ENCODE measurements at regions not wholly inside any gene's neighbourhood (a gene's known extent, or its start where the extent isn't known, plus 50 kb on each side); places are given as distances from the start of the nearest gene placed in this dataset.

DNA sequence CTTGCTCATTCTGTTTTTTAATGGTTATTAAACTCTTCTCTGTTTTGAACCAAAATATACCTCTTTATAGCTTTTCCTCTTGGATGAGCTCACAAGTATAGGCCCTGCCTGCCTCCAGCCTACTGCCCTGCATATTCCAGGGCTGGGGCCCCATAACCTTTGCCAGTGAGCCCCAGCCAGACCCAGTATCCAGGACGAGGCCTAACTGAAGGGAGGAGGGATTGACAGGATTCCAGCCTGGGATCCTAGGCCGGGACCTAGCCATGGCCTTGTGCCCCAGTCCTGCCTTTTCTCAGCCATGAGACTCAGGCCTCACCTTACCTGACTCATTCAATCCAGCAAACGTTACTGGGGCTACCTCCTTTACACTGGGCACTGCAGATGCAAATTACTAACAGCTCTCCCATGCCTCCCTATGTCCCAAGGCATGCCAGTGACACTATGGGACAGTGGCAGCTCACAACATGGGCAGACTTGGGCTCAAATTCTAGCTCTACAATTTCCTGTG is 159.2 kb downstream of the DDX1 start:
- H3K4me3 ChIP-seq: no peak overlapping the region
- H3K9me3 ChIP-seq: no peaks in the 10 kb centered on the region
- H3K36me3 ChIP-seq: no peaks in the 10 kb centered on the region
- H3K4me1 ChIP-seq: peaks cover 0 to 5% (median under 1%) of the 10 kb centered on the region in 4 donors
- ATAC-seq (ENCODE audit: low FRiP score in 2 of 2) (no peak), DNase-seq (peak in 1 of 2 donors; percentile 10)
- no peak for TF ChIP-seq POLR2AphosphoS5 (IDR thresholded peaks at IDR 0.05)
- TF ChIP-seq, protein P1, sequence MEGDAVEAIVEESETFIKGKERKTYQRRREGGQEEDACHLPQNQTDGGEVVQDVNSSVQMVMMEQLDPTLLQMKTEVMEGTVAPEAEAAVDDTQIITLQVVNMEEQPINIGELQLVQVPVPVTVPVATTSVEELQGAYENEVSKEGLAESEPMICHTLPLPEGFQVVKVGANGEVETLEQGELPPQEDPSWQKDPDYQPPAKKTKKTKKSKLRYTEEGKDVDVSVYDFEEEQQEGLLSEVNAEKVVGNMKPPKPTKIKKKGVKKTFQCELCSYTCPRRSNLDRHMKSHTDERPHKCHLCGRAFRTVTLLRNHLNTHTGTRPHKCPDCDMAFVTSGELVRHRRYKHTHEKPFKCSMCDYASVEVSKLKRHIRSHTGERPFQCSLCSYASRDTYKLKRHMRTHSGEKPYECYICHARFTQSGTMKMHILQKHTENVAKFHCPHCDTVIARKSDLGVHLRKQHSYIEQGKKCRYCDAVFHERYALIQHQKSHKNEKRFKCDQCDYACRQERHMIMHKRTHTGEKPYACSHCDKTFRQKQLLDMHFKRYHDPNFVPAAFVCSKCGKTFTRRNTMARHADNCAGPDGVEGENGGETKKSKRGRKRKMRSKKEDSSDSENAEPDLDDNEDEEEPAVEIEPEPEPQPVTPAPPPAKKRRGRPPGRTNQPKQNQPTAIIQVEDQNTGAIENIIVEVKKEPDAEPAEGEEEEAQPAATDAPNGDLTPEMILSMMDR (IDR thresholded peaks at IDR 0.05): no peak
- no peak for TF ChIP-seq POLR2A (IDR thresholded peaks at IDR 0.05)
- TF ChIP-seq EP300 (IDR thresholded peaks at IDR 0.05): no peak
- H3K27ac ChIP-seq: no peak overlapping the region
- H3K27me3 ChIP-seq: no peaks in the 10 kb centered on the region
- WGBS, 2 donors: 86 to 89% methylated on average over 3 of the region's 3 CpGs

DNA sequence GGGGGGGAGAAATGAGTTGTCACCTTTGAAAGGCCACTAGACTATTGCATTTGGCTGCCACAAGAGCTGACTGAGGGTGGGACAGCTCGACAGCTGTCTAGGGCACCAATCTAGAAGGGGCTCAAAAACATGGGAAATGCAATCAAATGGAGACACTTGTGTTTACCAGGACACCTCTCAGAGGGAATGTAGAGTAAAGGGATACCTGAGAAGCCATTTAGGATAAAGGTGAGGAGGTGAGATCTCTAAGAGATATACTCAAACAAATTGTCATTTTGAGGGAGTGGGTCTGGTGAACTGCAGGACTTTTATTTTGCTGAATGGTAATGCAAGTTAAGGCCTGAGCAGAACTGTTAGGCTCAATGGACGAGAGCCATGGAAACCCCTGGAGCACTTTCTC is 159.8 kb downstream of the DDX1 start:
- no peaks in the 10 kb centered on the region for H3K36me3 ChIP-seq
- TF ChIP-seq POLR2AphosphoS5 (IDR thresholded peaks at IDR 0.05) (no peak), EP300 (IDR thresholded peaks at IDR 0.05) (no peak), POLR2A (IDR thresholded peaks at IDR 0.05) (no peak)
- TF ChIP-seq, protein P1 (IDR thresholded peaks at IDR 0.05): no peak
- no peak overlapping the region for H3K4me3 ChIP-seq
- no peak overlapping the region for H3K27ac ChIP-seq
- H3K9me3 ChIP-seq: no peaks in the 10 kb centered on the region
- ATAC-seq (ENCODE audit: low FRiP score in 2 of 2): no peak
- no peaks in the 10 kb centered on the region for H3K4me1 ChIP-seq
- no peak for DNase-seq
- 77 to 90% methylated on average over 2 of the region's 2 CpGs for WGBS, 2 donors
- H3K27me3 ChIP-seq: no peaks in the 10 kb centered on the region

DNA sequence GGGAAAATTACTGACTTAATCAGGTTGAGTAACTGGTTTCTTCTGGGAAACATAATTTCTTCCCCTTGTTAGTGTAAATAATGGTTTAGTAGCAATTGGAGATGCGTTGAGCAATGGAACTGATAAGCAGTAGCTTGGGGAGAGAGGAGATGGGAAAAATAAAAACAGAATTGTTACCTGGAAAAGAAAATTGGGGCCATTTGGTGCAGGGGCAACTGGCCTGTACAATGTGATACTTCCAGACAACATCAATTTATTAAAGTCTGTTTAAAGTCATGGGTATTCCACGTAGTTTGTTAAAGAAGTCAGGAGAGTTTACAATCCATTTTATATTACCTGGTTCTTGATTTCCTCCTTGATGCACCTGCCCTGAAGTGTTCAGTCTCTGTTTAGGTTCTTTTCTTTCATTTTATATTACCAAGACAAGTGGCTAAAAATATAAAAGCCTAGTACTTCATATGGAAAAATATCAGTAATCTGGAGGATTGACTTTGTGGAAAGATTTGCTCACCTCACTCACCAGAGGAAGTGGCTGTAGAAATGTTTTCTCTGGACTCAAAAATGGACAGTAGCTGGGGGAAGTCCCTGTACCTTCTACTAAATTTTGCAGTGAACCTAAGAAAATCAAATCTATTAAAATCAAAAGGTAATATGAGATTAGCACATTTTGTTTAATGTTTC is 161.0 kb downstream of the DDX1 start:
- TF ChIP-seq, protein P1 (IDR thresholded peaks at IDR 0.05): no peak
- TF ChIP-seq POLR2AphosphoS5 (IDR thresholded peaks at IDR 0.05) (no peak), EP300 (IDR thresholded peaks at IDR 0.05) (no peak), POLR2A (IDR thresholded peaks at IDR 0.05) (no peak)

DNA sequence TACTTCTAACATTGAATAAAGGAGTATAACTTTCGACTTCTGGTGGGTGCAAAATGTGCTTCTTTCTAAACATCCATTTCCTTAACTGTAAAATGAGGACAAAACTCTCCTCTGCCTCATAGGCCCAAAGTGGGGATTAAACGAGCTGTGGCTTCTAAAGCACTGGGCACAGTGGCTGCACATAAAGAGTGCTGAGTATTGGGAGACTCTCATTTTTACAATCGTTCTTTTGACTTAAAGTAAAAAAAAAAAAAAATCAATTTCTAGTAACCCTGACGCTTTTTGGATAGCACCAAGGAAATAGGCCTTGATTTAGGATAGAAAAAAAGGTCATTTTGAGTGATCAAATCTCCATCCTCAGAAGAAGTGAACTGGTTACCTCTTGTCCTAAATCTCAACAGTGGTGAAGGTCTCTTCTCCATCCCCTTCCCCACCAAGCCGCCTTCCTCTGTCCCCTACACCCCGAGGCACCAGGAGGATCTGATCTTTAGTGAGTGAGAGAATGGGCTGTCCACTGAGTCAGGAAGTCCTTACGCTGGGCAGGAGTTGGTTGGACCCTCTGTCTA is 161.6 kb downstream of the DDX1 start:
- WGBS, 2 donors: 81 to 84% methylated on average over 7 of the region's 7 CpGs
- H3K9me3 ChIP-seq: no peaks in the 10 kb centered on the region
- ATAC-seq (ENCODE audit: low FRiP score in 2 of 2) (no peak), DNase-seq (no peak)
- H3K4me3 ChIP-seq: no peak overlapping the region
- no peaks in the 10 kb centered on the region for H3K27me3 ChIP-seq
- no peaks in the 10 kb centered on the region for H3K36me3 ChIP-seq
- TF ChIP-seq POLR2AphosphoS5 (IDR thresholded peaks at IDR 0.05): no peak
- TF ChIP-seq, protein P1 (IDR thresholded peaks at IDR 0.05): no peak
- TF ChIP-seq EP300 (IDR thresholded peaks at IDR 0.05): no peak
- no peak for TF ChIP-seq POLR2A (IDR thresholded peaks at IDR 0.05)
- H3K4me1 ChIP-seq: no peaks in the 10 kb centered on the region
- no peak overlapping the region for H3K27ac ChIP-seq

More for the DNA sequence above, 161.0 kb downstream of the DDX1 start:
- ATAC-seq (ENCODE audit: low FRiP score in 2 of 2): no peak
- no peaks in the 10 kb centered on the region for H3K27me3 ChIP-seq
- H3K36me3 ChIP-seq: no peaks in the 10 kb centered on the region
- H3K4me1 ChIP-seq: no peaks in the 10 kb centered on the region
- no peak overlapping the region for H3K27ac ChIP-seq
- H3K4me3 ChIP-seq: no peak overlapping the region
- no peak for DNase-seq
- 72 to 81% methylated on average over 2 of the region's 2 CpGs for WGBS, 2 donors
- H3K9me3 ChIP-seq: no peaks in the 10 kb centered on the region
